Neural progenitor cell (in vitro differentiated cells): ENCODE measurements at regions not wholly inside any gene's neighbourhood (a gene's known extent, or its start where the extent isn't known, plus 50 kb on each side); places are given as distances from the start of the nearest gene placed in this dataset.

ENCODE experiments used
- CTCF ChIP-seq: fragments of 200-600 bp; sonication (generic); IDR thresholded peaks from 2 replicates; pipeline ENCODE4 v1.5.1; 2017; ENCODE audit warnings: antibody characterized with exemption, mild to moderate bottlenecking
- EZH2 ChIP-seq: fragments of 200-600 bp; sonication (generic); IDR thresholded peaks from 2 replicates; pipeline ENCODE4 v1.6.1; 2017; ENCODE audit warnings: antibody characterized with exemption, mild to moderate bottlenecking, moderate library complexity
- EZH2phosphoT487 ChIP-seq: fragments of 200-600 bp; sonication (generic); IDR thresholded peaks from 2 replicates; pipeline ENCODE4 v1.6.1; 2017; ENCODE audit warnings: antibody characterized with exemption

GRCh38 chr21:35171385-35171784 lies 122.3 kb upstream of the RUNX1 start:
- TF ChIP-seq CTCF (no peak), EZH2phosphoT487 (no peak), EZH2 (no peak)
